Body of pancreas (tissue), 4 donors: ENCODE measurements at regions not wholly inside any gene's neighbourhood (a gene's known extent, or its start where the extent isn't known, plus 50 kb on each side); places are given as distances from the start of the nearest gene placed in this dataset.

Source experiments
- ATAC-seq: fragments of 150-250 bp; one replicate; pipeline ENCODE4 v1.9.1; 2016
- DNase-seq, 4 donors: peaks; one replicate each; pipeline ENCODE4 v3.0.0-alpha.2; 2019
- H3K27ac ChIP-seq, 4 donors: fragments of 200-600 bp; sonication (generic); 1 replicate in 3 of 4; 2 replicates in 1 of 4; pipeline versions ENCODE4 v1.5.1 to v1.6.1; 2016 to 2019; ENCODE audit warnings: mild to moderate bottlenecking in 1 of 4, mixed read lengths in 1 of 4, moderate library complexity in 1 of 4
- H3K27me3 ChIP-seq, 2 donors: fragments of 200-600 bp; sonication (generic); one replicate each; pipeline ENCODE4 v1.6.0; 2016; ENCODE audit warnings: mild to moderate bottlenecking in 1 of 2
- H3K36me3 ChIP-seq, 2 donors: fragments of 200-600 bp; sonication (generic); replicated peaks in 1 of 2; 2 replicates each; pipeline ENCODE4 v1.5.1; 2016; ENCODE audit warnings: low read depth in 2 of 2; ENCODE audit not compliant: insufficient read depth in 1 of 2
- H3K4me1 ChIP-seq: fragments of 200-600 bp; sonication (generic); one replicate; pipeline ENCODE4 v1.6.0; 2016
- H3K4me3 ChIP-seq, 2 donors: fragments of 200-600 bp; sonication (generic); 1 replicate in 1 of 2; 2 replicates in 1 of 2; pipeline ENCODE4 v1.5.1; 2016 to 2019
- H3K9me3 ChIP-seq, 3 donors: fragments of 200-600 bp; sonication (generic); 1 replicate in 2 of 3; 2 replicates in 1 of 3; pipeline ENCODE4 v1.5.1; 2016
- POLR2A ChIP-seq, 3 donors: fragments of 450-650 bp; IDR thresholded peaks; one replicate each; pipeline ENCODE4 v1.6.1; 2016; ENCODE audit warnings: antibody characterized with exemption in 3 of 3, mild to moderate bottlenecking in 2 of 3
- WGBS, 2 donors: methylation state at CpG; one replicate each; pipeline ENCODE4 v1.1.5; 2017; 5-methylcytosine and 5-hydroxymethylcytosine counted together
- intact Hi-C: fragments of 100-400 bp; cut with DNase I; formaldehyde crosslinking; loops from one replicate; pipeline ENCODE4 v1.15.1; 2023
- TF ChIP-seq, protein P1 (sequence below), 7 experiments: fragments of 450-650 bp in 4 of 7; fragments of 200-600 bp in 3 of 7; sonication (generic) in 3 of 7; IDR thresholded peaks; one replicate each; pipeline ENCODE4 v1.5.1; 2016 to 2019; ENCODE audit warnings: antibody characterized with exemption in 7 of 7

- no peak overlapping the region for H3K27ac ChIP-seq
- DNase-seq (no peak), ATAC-seq (no peak)
- intact Hi-C loops: no loop called here
- no peaks in the 10 kb centered on the region for H3K36me3 ChIP-seq
- TF ChIP-seq, protein P1, sequence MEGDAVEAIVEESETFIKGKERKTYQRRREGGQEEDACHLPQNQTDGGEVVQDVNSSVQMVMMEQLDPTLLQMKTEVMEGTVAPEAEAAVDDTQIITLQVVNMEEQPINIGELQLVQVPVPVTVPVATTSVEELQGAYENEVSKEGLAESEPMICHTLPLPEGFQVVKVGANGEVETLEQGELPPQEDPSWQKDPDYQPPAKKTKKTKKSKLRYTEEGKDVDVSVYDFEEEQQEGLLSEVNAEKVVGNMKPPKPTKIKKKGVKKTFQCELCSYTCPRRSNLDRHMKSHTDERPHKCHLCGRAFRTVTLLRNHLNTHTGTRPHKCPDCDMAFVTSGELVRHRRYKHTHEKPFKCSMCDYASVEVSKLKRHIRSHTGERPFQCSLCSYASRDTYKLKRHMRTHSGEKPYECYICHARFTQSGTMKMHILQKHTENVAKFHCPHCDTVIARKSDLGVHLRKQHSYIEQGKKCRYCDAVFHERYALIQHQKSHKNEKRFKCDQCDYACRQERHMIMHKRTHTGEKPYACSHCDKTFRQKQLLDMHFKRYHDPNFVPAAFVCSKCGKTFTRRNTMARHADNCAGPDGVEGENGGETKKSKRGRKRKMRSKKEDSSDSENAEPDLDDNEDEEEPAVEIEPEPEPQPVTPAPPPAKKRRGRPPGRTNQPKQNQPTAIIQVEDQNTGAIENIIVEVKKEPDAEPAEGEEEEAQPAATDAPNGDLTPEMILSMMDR (IDR thresholded peaks at IDR 0.05): no peak
- TF ChIP-seq POLR2A (IDR thresholded peaks at IDR 0.05): no peak
- no peaks in the 10 kb centered on the region for H3K4me1 ChIP-seq
- no peak overlapping the region for H3K4me3 ChIP-seq
- 59 to 73% methylated on average over 3 of the region's 3 CpGs for WGBS, 2 donors
- H3K27me3 ChIP-seq: no peaks in the 10 kb centered on the region
- H3K9me3 ChIP-seq: no peaks in the 10 kb centered on the region
These were observed 531.0 kb downstream of the METTL4 start for GRCh38 chr18:2040279-2040678.

GRCh38 chr18:2049986-2050385, 521.3 kb downstream of the METTL4 start:
- H3K27ac ChIP-seq: no peak overlapping the region
- H3K4me1 ChIP-seq: no peaks in the 10 kb centered on the region
- H3K9me3 ChIP-seq: no peaks in the 10 kb centered on the region
- H3K4me3 ChIP-seq: no peak overlapping the region
- intact Hi-C loops: no loop called here
- no peaks in the 10 kb centered on the region for H3K27me3 ChIP-seq
- no peak for ATAC-seq
- H3K36me3 ChIP-seq: no peaks in the 10 kb centered on the region
- no peak for TF ChIP-seq POLR2A (IDR thresholded peaks at IDR 0.05)
- TF ChIP-seq, protein P1 (IDR thresholded peaks at IDR 0.05): no peak
- DNase-seq: no peak
- 53 to 54% methylated on average over 4 of the region's 4 CpGs for WGBS, 2 donors

DNA sequence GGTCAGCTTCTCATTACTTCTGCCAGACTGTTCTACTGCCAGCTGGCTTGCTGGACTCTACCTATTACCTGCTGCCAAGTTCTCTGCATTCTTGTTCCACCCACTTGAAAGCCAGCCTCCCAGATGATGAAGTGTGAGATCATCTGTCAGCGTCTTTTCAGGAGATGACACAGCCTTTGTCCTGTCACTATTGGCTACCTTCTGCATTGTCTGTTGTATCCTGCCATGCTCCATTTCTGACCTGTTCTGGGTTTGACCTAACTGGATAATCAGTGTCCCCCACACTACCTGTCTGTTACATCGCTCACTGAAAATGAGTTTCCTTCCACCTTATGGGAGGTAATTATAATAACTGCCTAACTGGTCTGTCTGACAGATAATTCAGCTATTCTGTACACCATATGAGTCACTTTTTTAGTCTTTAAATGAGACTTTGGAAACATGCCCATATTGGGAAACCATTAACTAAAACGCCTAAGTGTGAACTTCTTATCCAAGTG, 520.6 kb downstream of the METTL4 start:
- Histone ChIP-seq H3K36me3 (no peaks in the 10 kb centered on the region), H3K27me3 (no peaks in the 10 kb centered on the region), H3K4me1 (no peaks in the 10 kb centered on the region), H3K4me3 (no peak overlapping the region), H3K27ac (no peak overlapping the region), H3K9me3 (no peaks in the 10 kb centered on the region)
- WGBS, 2 donors: 33 to 35% methylated on average over 3 of the region's 3 CpGs
- intact Hi-C loops: no loop called here
- ATAC-seq (no peak), DNase-seq (peak in 1 of 4 donors; percentile 6)
- TF ChIP-seq, protein P1 (IDR thresholded peaks at IDR 0.05): no peak
- no peak for TF ChIP-seq POLR2A (IDR thresholded peaks at IDR 0.05)

DNA sequence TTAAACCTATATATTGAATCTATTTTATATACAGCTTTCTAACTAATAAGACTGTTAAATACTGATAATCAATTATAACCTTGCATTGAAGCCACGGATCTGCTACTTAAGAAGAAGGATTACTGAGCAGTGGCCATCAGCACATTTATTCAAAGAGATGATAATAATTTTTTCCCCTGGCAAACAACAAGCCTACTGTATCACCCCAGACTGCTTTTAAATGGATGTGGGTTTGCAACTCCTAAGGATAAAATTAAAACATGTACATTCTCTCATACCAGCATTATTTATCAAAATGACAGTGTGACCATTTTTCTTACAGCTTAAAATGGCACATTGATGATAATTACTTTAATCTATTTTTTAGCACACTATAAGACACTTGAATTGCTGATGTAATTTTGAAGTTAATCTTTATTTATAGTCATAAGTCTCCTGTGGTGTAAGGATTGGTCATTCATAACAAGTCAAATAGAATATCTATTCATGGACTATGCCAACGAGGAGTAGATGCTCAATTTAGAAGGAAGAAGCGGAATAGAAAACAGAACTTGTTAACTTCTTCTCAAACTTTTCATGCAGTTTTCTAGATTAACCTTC, 517.7 kb downstream of the METTL4 start:
- Histone ChIP-seq H3K9me3 (no peaks in the 10 kb centered on the region), H3K4me1 (no peaks in the 10 kb centered on the region), H3K4me3 (no peak overlapping the region), H3K27me3 (no peaks in the 10 kb centered on the region), H3K36me3 (no peaks in the 10 kb centered on the region), H3K27ac (no peak overlapping the region)
- DNase-seq (no peak), ATAC-seq (no peak)
- intact Hi-C loops: no loop called here
- TF ChIP-seq POLR2A (IDR thresholded peaks at IDR 0.05): no peak
- TF ChIP-seq, protein P1 (IDR thresholded peaks at IDR 0.05): no peak
- WGBS, 2 donors: 59 to 68% methylated on average over 3 of the region's 3 CpGs

GRCh38 chr18:2059336-2059735, 512.0 kb downstream of the METTL4 start:
- no peak for ATAC-seq
- intact Hi-C loops: no loop called here
- Histone ChIP-seq H3K27me3 (no peaks in the 10 kb centered on the region), H3K4me3 (no peak overlapping the region), H3K27ac (no peak overlapping the region), H3K36me3 (no peaks in the 10 kb centered on the region), H3K9me3 (no peaks in the 10 kb centered on the region), H3K4me1 (no peaks in the 10 kb centered on the region)
- DNase-seq: no peak
- 59 to 83% methylated on average over 4 of the region's 4 CpGs for WGBS, 2 donors
- no peak for TF ChIP-seq POLR2A (IDR thresholded peaks at IDR 0.05)
- TF ChIP-seq, protein P1 (IDR thresholded peaks at IDR 0.05): no peak
